KBM-7 (cell line): ENCODE measurements at regions not wholly inside any gene's neighbourhood (a gene's known extent, or its start where the extent isn't known, plus 50 kb on each side); places are given as distances from the start of the nearest gene placed in this dataset.

Experiments
- DNase-seq: peaks from one replicate; pipeline ENCODE4 v3.0.0-alpha.2; 2015
- in situ Hi-C: fragments of 300-500 bp; cut with MboI; formaldehyde crosslinking; loops from 2 replicates; pipeline ENCODE4 v1.14.3; 2020; ENCODE audit warnings: low sequenced_read_pairs, low pct_unique_long_range_greater_than_20kb, mixed read lengths

GRCh38 chr18:64979791-64980190, 771.0 kb upstream of the CDH7 start:
- DNase-seq = no peak
- in situ Hi-C loops = no loop called here

DNA sequence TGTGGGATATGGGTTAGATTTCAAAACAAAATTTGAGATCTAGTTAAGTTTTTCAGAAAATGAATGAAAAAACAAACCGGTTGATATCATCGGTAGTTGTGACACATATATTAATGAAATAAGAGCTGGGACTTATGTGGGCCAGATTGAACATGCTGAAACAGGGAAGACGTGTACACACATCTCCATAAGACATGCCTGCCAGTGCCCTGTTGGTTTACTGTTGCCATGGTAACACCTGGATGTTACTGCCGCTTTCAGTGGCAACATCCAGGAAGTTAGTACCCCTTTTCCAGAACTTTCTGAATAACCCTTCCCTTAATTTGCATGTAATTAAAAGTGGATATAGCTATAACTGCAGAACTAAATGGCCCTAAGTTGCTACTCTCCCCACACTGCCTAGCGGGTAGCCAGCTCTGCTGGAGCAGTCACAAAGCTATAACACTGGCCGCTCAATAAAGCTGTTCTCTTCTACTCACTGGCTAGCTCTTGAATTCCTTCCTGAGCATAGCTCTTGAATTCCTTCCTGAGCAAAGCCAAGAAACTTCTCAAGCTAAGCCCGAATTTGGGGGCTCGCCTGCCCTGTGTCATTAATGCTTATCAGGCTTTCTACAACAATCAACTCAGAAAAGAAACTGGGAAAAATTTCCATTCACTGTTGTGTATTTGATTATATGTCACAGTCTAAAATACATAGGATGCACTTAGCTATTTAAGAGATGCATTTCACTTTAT, 776.3 kb upstream of the CDH7 start:
- in situ Hi-C loops = no loop called here
- no peak for DNase-seq

- in situ Hi-C loops = no loop called here
- no peak for DNase-seq
Measured at GRCh38 chr18:64972545-64972944, 778.3 kb upstream of the CDH7 start.

GRCh38 chr18:64966667-64967066, 784.1 kb upstream of the CDH7 start:
- in situ Hi-C loops = no loop called here
- no peak for DNase-seq

GRCh38 chr18:64956465-64956864, 794.3 kb upstream of the CDH7 start:
- no peak for DNase-seq
- in situ Hi-C loops = no loop called here

DNA sequence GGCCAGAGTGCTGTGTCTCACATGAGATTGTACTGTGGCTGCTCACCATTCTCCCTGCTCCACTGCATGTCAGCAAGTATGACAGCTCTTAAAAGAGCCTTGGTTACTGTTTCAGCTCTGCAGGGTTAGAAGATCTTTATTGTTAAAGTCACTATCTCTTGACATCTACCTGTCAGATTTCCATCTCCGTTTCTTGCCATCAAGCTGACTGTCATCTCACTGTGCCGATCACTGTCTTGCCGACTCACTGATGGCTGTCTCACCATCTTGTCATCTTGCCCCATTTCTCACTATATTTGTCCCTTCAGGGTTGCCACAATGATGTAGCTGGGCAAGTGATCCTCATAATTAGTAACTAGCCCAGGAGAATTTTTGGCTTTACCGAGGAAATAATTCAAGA, 800.9 kb upstream of the CDH7 start:
- in situ Hi-C loops = no loop called here
- no peak for DNase-seq

DNA sequence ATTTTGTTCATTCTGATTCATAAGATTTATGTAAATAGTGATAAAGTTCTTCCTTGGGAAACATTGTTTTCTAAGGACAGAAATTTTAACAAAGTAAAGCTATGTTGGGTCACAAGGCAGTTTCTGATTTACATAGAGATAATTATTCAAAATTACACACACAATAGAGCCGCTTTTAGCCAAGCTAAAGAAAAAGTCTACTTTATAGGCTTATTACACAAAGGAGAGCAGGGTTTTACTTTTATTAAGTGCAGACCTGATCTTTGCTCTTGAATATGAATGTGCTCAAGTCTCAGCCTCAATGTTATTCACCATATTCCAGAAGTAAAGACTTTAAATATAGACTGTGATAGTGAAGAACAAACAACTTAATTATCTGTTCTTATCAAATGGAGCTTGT, 787.8 kb upstream of the LINC00305 start:
- in situ Hi-C loops = no loop called here
- no peak for DNase-seq

- in situ Hi-C loops = no loop called here
- DNase-seq = no peak
Measured at GRCh38 chr18:64929036-64929435, 780.1 kb upstream of the LINC00305 start.

- no peak for DNase-seq
- in situ Hi-C loops = no loop called here
Measured at GRCh38 chr18:64919971-64920570, 771.2 kb upstream of the LINC00305 start.

- in situ Hi-C loops = no loop called here
- DNase-seq = no peak
Measured at GRCh38 chr18:64918851-64919250, 770.0 kb upstream of the LINC00305 start.

- no peak for DNase-seq
- in situ Hi-C loops = no loop called here
Measured at GRCh38 chr18:64893349-64893748, 744.5 kb upstream of the LINC00305 start.

- in situ Hi-C loops = no loop called here
- DNase-seq = no peak
Measured at GRCh38 chr18:64888956-64889355, 740.1 kb upstream of the LINC00305 start.

- in situ Hi-C loops = no loop called here
- DNase-seq = no peak
Measured at GRCh38 chr18:64886995-64887394, 738.1 kb upstream of the LINC00305 start.

DNA sequence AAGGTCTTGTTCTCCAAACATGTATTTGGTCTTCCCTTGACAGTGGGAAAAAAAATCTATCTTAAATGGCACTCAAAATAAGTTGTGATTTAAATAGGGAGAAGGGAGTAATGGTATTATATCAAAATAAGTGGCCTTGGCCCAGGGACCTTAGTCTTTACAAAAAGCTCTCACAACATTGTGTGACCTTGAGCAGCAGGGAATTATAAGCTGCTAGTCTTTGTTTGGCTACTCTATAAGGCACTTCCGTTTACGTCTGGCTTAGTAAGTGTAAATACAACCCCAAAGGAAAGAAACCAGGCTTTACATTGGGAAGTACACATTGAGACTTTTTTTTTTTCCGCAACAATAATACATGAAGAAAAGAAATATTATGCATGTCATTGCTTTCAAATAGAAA, 734.0 kb upstream of the LINC00305 start:
- no peak for DNase-seq
- in situ Hi-C loops = no loop called here

GRCh38 chr18:64876833-64877232, 727.9 kb upstream of the LINC00305 start:
- in situ Hi-C loops = no loop called here
- no peak for DNase-seq

DNA sequence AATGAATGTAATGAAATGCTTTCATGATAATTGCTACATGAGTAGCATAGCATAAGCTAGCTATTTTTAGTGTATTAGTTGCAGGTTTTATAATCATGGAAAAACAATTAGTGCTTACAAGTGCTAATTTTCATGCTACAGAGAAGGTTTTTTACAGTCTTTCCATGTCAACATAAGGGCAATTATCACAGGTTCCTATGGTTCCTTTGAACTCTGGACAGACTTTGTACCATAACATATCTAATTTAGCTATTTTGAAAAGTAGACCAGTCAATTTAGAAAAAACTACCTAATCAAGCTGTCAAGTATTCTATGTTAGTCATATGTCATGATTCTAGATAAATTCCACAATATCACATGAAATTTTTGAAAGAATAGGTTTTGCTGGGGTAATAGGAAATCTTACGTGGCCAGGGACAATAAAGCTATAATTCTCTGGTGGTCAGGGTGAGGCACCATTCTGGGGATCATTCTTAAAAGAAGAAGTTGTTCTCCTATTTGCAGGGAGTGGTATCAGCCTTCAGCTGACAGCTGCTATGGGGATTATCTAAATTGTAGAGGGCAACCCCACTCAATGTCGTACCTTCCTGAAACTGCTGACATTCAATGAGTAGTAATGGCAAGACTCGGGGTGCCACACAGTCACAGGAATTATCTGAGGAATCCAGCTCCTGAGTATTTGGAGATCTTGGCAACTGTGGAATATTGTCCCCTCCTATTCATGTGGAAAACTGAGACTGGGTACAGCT, 724.0 kb upstream of the LINC00305 start:
- in situ Hi-C loops = no loop called here
- no peak for DNase-seq

DNA sequence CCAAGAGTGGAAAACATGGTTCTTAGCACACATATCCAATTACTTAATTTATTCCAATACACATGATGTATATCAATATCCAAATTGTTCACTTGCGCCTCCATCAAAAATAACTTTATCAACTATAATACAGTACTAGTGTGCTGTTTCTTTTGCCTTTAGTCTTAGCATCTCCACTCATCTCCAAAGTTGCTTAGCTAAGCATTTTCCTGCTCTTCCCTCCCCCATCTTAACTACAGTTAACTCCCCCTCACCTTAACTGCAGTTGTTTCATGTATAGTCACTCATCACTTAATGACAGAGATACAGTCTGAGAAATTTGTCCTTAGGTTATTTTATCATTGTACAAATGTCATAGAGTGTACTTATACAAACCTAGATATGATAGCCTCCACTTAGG, 705.2 kb upstream of the LINC00305 start:
- in situ Hi-C loops = no loop called here
- DNase-seq = no peak

GRCh38 chr18:64852281-64852680, 703.4 kb upstream of the LINC00305 start:
- in situ Hi-C loops = no loop called here
- no peak for DNase-seq

GRCh38 chr18:64851726-64852125, 702.8 kb upstream of the LINC00305 start:
- in situ Hi-C loops = no loop called here
- no peak for DNase-seq

- in situ Hi-C loops = no loop called here
- no peak for DNase-seq
Measured at GRCh38 chr18:64850791-64851190, 701.9 kb upstream of the LINC00305 start.
